ENCODE measurements at regions not wholly inside any gene's neighbourhood (a gene's known extent, or its start where the extent isn't known, plus 50 kb on each side); places are given as distances from the start of the nearest gene placed in this dataset.

DNA sequence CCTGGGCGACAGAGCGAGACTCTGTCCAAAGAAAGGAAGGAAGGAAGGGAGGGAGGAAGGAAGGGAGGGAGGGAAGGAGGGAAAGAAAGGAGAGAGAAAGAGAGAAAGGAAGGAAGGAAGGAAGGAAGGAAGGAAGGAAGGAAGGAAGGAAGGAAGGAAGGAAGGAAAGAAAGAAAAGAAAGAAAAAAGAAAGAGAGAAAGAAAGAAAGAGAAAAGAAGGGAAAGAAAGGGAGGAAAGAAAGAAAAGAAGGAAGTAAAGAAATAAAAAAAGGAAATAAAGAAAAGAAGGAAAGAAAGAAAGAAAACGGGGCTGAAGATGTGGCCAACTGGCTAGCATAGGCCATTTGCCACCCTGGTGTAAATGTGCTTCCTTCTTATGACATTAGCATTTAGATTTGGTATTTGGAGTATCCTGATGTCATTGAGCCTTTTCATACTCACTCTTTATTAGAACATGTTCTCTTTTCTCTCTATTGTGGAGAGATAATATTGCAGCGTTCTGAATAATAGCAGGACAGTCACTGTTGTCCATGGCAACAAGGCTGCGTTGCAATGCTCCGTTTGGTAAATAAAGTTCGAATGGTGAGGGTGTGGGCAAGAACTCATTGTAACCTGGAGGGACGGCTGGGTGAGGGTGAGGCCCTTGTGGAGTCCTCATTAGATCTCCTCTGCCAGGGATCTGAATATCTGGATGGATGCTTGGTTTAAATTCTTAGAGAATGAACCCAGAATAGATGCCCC, 173.9 kb upstream of the UBL3 start:
- no peaks in the 10 kb centered on the region for H3K4me1 ChIP-seq
- H3K27ac ChIP-seq: no peak overlapping the region
- H3K9me3 ChIP-seq (ENCODE audit: control insufficient read depth, low read length): no peaks in the 10 kb centered on the region
- TF ChIP-seq, protein P1, sequence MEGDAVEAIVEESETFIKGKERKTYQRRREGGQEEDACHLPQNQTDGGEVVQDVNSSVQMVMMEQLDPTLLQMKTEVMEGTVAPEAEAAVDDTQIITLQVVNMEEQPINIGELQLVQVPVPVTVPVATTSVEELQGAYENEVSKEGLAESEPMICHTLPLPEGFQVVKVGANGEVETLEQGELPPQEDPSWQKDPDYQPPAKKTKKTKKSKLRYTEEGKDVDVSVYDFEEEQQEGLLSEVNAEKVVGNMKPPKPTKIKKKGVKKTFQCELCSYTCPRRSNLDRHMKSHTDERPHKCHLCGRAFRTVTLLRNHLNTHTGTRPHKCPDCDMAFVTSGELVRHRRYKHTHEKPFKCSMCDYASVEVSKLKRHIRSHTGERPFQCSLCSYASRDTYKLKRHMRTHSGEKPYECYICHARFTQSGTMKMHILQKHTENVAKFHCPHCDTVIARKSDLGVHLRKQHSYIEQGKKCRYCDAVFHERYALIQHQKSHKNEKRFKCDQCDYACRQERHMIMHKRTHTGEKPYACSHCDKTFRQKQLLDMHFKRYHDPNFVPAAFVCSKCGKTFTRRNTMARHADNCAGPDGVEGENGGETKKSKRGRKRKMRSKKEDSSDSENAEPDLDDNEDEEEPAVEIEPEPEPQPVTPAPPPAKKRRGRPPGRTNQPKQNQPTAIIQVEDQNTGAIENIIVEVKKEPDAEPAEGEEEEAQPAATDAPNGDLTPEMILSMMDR (IDR thresholded peaks at IDR 0.05): no peak
- no peaks in the 10 kb centered on the region for H3K79me2 ChIP-seq
- no peak overlapping the region for H3K4me3 ChIP-seq (ENCODE audit: low read depth, low read length)
- no peaks in the 10 kb centered on the region for H3K36me3 ChIP-seq (ENCODE audit: control insufficient read depth, insufficient read depth, low read length)
- H3K9ac ChIP-seq: no peak overlapping the region
- no peaks in the 10 kb centered on the region for H3K27me3 ChIP-seq (ENCODE audit: control insufficient read depth, insufficient read depth, low read length)
- H2AFZ ChIP-seq: no peak overlapping the region
- no peak overlapping the region for H3K4me2 ChIP-seq (ENCODE audit: low read length)

DNA sequence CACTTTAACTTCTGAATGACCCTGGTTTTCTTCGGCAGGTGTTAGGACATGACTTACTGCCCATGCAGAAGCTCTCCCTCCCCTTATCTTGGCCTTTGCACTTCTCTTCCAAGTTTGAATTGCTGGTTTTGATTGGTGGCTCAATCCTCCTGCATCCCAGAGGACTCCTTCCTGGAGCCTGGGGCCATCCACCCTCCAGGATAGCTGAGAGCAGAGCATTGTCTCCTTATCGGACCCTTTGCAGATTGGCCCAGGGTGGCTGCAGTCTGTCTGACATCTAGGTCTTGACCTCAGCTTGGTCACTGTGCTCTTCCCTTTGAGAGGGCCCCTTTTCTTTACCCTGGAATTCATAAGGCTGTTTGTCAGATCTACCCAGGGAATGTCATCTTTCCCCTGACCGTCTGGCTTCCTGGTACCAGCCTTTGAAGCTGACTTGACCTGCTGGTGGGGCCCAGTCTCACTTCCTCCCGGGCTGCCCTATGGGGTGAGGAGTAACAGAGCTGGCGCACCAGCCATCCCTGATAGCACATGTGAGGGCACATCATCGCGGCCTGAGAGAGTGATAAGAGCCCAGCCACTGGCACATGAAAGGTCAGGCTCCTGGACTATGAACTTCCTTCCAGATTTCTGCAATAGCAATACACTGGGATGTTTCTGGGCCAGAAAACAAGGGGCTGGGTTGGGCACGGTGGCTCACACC, 172.9 kb upstream of the UBL3 start:
- H3K9ac ChIP-seq: no peak overlapping the region
- no peaks in the 10 kb centered on the region for H3K36me3 ChIP-seq (ENCODE audit: control insufficient read depth, insufficient read depth, low read length)
- no peaks in the 10 kb centered on the region for H3K9me3 ChIP-seq (ENCODE audit: control insufficient read depth, low read length)
- H3K27ac ChIP-seq: no peak overlapping the region
- H3K79me2 ChIP-seq: no peaks in the 10 kb centered on the region
- no peaks in the 10 kb centered on the region for H3K27me3 ChIP-seq (ENCODE audit: control insufficient read depth, insufficient read depth, low read length)
- H3K4me1 ChIP-seq: no peaks in the 10 kb centered on the region
- no peak overlapping the region for H3K4me2 ChIP-seq (ENCODE audit: low read length)
- H3K4me3 ChIP-seq (ENCODE audit: low read depth, low read length): no peak overlapping the region
- no peak overlapping the region for H2AFZ ChIP-seq
- TF ChIP-seq, protein P1 (IDR thresholded peaks at IDR 0.05): no peak

DNA sequence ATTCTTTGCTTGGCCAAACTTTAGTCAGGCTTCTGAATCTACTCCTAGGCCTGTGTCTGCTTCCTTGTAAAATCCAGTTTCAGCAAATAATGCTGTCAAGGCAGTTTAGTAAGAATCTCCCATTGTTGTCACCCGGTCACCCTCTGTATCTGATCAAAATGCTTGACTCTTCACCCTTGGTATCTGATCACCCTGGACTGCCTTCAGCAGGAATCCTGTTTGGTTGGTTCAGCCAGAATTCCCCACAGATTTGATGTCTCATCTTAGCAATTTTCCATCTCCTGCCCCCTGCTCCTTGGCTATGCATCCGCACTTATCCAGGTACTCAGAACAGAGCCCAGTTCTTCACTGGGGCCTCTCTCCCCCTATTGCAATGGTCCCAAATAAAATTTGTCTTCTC, 172.4 kb upstream of the UBL3 start:
- no peak overlapping the region for H3K4me2 ChIP-seq (ENCODE audit: low read length)
- H3K9ac ChIP-seq: no peak overlapping the region
- no peak overlapping the region for H3K27ac ChIP-seq
- no peaks in the 10 kb centered on the region for H3K9me3 ChIP-seq (ENCODE audit: control insufficient read depth, low read length)
- H3K36me3 ChIP-seq (ENCODE audit: control insufficient read depth, insufficient read depth, low read length): no peaks in the 10 kb centered on the region
- H3K79me2 ChIP-seq: no peaks in the 10 kb centered on the region
- TF ChIP-seq, protein P1 (IDR thresholded peaks at IDR 0.05): no peak
- H3K4me3 ChIP-seq (ENCODE audit: low read depth, low read length): no peak overlapping the region
- no peaks in the 10 kb centered on the region for H3K27me3 ChIP-seq (ENCODE audit: control insufficient read depth, insufficient read depth, low read length)
- no peak overlapping the region for H2AFZ ChIP-seq
- H3K4me1 ChIP-seq: no peaks in the 10 kb centered on the region

DNA sequence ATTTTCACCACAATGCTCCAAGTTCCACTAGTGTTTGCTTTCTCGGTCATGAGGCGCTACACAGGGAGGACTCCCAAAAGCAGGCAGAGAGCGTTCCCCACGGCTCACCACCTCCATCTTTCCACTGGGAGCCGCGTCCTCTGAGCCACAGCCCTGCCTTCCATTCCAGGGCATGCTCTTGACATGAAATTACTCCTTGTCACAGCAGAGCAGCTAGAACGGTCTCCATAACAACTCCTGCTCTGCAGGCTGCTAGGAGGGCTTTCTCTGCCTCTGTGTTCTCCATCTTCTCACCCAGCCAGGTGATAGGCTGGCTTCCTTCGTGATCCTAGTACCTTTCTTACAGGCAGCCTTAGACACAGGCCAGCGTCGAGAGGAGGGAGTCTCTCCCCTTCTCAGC, 171.8 kb upstream of the UBL3 start:
- H3K79me2 ChIP-seq: no peaks in the 10 kb centered on the region
- no peaks in the 10 kb centered on the region for H3K9me3 ChIP-seq (ENCODE audit: control insufficient read depth, low read length)
- H3K4me2 ChIP-seq (ENCODE audit: low read length): no peak overlapping the region
- H2AFZ ChIP-seq: no peak overlapping the region
- no peaks in the 10 kb centered on the region for H3K27me3 ChIP-seq (ENCODE audit: control insufficient read depth, insufficient read depth, low read length)
- no peak overlapping the region for H3K27ac ChIP-seq
- TF ChIP-seq, protein P1 (IDR thresholded peaks at IDR 0.05): no peak
- H3K4me1 ChIP-seq: no peaks in the 10 kb centered on the region
- H3K36me3 ChIP-seq (ENCODE audit: control insufficient read depth, insufficient read depth, low read length): no peaks in the 10 kb centered on the region
- no peak overlapping the region for H3K4me3 ChIP-seq (ENCODE audit: low read depth, low read length)
- H3K9ac ChIP-seq: no peak overlapping the region

Measured in parathyroid adenoma (tissue), 2 donors.